Caco-2 (cell line): ENCODE measurements at regions not wholly inside any gene's neighbourhood (a gene's known extent, or its start where the extent isn't known, plus 50 kb on each side); places are given as distances from the start of the nearest gene placed in this dataset.

ENCODE experiments used
- BruUV-seq: library from RNA; stranded (reverse); fragments of 400-500 nt; replicated peaks from 2 replicates; lab custom pipeline; 2021; lab: Mats Ljungman, UMichigan
- CTCF ChIA-PET: fragments of 300-600 bp; sonication (Branson Sonifier 250); formaldehyde crosslinking; loops from one replicate; lab custom pipeline; 2022; ENCODE audit warnings: antibody characterized with exemption; lab: Charles Lee
- POLR2A ChIA-PET: fragments of 300-600 bp; sonication (Branson Sonifier 250); formaldehyde crosslinking; loops from one replicate; lab custom pipeline; 2022; ENCODE audit warnings: antibody characterized with exemption; lab: Charles Lee
- DNase-seq, 2 experiments: peaks; one replicate each; pipeline versions ENCODE4 v3.0.0 to v3.0.0-alpha.2; 2020 to 2022
- H3K27me3 ChIP-seq: replicated peaks from 2 replicates; pipeline ENCODE4 v1.6.0; 2011; ENCODE audit warnings: low read length; ENCODE audit not compliant: control insufficient read depth, insufficient read depth
- H3K36me3 ChIP-seq: 2 replicates; pipeline ENCODE4 v1.5.1; 2011; ENCODE audit warnings: low read length; ENCODE audit not compliant: control insufficient read depth, insufficient read depth
- H3K4me1 ChIP-seq: fragments of 250-450 bp; sonication (Bioruptor Pico); 2 replicates; pipeline ENCODE4 v1.5.1; 2020; ENCODE audit warnings: mild to moderate bottlenecking
- H3K4me3 ChIP-seq: 2 replicates; pipeline ENCODE4 v1.5.1; 2011; ENCODE audit warnings: low read depth, mild to moderate bottlenecking, control low read depth, low read length
- H3K9me3 ChIP-seq: fragments of 250-450 bp; sonication (Bioruptor Pico); 2 replicates; pipeline ENCODE4 v1.5.1; 2020; ENCODE audit warnings: mild to moderate bottlenecking, moderate library complexity
- H3K27ac Mint-ChIP-seq: one replicate; pipeline ENCODE4 v1.8.0; 2022; ENCODE audit warnings: mixed read lengths; ENCODE audit not compliant: unreplicated experiment
- H3K27me3 Mint-ChIP-seq: one replicate; pipeline ENCODE4 v1.8.0; 2022; ENCODE audit warnings: mixed read lengths; ENCODE audit not compliant: insufficient read depth, unreplicated experiment
- H3K36me3 Mint-ChIP-seq: one replicate; pipeline ENCODE4 v1.8.0; 2022; ENCODE audit warnings: mild to moderate bottlenecking, mixed read lengths; ENCODE audit not compliant: insufficient read depth, unreplicated experiment
- H3K4me1 Mint-ChIP-seq: one replicate; pipeline ENCODE4 v1.8.0; 2022; ENCODE audit warnings: low read depth, mixed read lengths; ENCODE audit not compliant: unreplicated experiment
- H3K4me3 Mint-ChIP-seq: one replicate; pipeline ENCODE4 v1.8.0; 2022; ENCODE audit warnings: mild to moderate bottlenecking, moderate library complexity, mixed read lengths; ENCODE audit not compliant: unreplicated experiment
- H3K9me3 Mint-ChIP-seq: one replicate; pipeline ENCODE4 v1.8.0; 2022; ENCODE audit warnings: mixed read lengths; ENCODE audit not compliant: unreplicated experiment
- CTCF ChIP-seq, 2 experiments: fragments of 200-600 bp in 1 of 2; IDR thresholded peaks; 1 replicate in 1 of 2; 2 replicates in 1 of 2; pipeline versions ENCODE4 v1.5.1 to v1.8.0; 2011 to 2022; ENCODE audit warnings: antibody characterized with exemption in 1 of 2, control low read depth in 1 of 2, inconsistent platforms in 1 of 2, low read depth in 1 of 2, low read length in 1 of 2, mild to moderate bottlenecking in 1 of 2, moderate library complexity in 1 of 2; ENCODE audit not compliant: insufficient read depth in 1 of 2, severe bottlenecking in 1 of 2, unreplicated experiment in 1 of 2
- intact Hi-C: fragments of 100-400 bp; cut with micrococcal nuclease; formaldehyde crosslinking; loops from one replicate; pipeline ENCODE4 v1.10.0; 2022; ENCODE audit not compliant: unreplicated experiment

DNA sequence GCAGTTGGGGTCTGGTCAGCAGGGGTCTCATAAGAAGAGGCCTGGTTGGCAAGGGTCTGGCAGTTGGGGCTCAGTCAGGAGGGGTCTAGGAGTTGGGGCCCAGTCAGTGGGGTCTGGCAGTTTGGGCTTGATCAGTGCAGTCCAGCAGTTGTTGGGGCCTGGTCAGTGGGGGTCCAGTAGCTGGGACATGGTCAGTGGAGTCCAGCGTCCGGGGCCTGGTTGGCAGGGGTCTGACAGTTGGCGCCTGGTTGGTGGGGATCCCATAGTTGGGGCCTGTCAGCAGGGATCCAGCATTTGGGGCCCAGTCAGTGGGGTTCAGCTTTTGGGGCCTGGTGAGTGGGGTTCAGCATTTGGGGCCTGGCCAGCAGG is 60.5 kb upstream of the TPM4 start:
- H3K27me3 Mint-ChIP-seq, result no peaks in the 10 kb centered on the region
- BruUV-seq, result no TSS peak
- no peaks in the 10 kb centered on the region for H3K27me3 ChIP-seq
- no peaks in the 10 kb centered on the region for H3K4me1 ChIP-seq
- no peak for DNase-seq
- peaks cover 9% of the 10 kb centered on the region for H3K9me3 Mint-ChIP-seq
- ChIA-PET POLR2A (no interaction called here), CTCF (no interaction called here)
- intact Hi-C loops, result no loop called here
- TF ChIP-seq CTCF (IDR thresholded peaks at IDR 0.05; ENCODE audit: insufficient read depth in 1 of 2, low read depth in 1 of 2, low read length in 1 of 2, severe bottlenecking in 1 of 2, unreplicated experiment in 1 of 2), result no peak
- no peak overlapping the region for H3K4me3 Mint-ChIP-seq
- H3K36me3 Mint-ChIP-seq, result no peaks in the 10 kb centered on the region
- H3K9me3 ChIP-seq, result no peaks in the 10 kb centered on the region
- no peaks in the 10 kb centered on the region for H3K36me3 ChIP-seq
- no peak overlapping the region for H3K4me3 ChIP-seq
- no peak overlapping the region for H3K27ac Mint-ChIP-seq
- H3K4me1 Mint-ChIP-seq, result no peaks in the 10 kb centered on the region

DNA sequence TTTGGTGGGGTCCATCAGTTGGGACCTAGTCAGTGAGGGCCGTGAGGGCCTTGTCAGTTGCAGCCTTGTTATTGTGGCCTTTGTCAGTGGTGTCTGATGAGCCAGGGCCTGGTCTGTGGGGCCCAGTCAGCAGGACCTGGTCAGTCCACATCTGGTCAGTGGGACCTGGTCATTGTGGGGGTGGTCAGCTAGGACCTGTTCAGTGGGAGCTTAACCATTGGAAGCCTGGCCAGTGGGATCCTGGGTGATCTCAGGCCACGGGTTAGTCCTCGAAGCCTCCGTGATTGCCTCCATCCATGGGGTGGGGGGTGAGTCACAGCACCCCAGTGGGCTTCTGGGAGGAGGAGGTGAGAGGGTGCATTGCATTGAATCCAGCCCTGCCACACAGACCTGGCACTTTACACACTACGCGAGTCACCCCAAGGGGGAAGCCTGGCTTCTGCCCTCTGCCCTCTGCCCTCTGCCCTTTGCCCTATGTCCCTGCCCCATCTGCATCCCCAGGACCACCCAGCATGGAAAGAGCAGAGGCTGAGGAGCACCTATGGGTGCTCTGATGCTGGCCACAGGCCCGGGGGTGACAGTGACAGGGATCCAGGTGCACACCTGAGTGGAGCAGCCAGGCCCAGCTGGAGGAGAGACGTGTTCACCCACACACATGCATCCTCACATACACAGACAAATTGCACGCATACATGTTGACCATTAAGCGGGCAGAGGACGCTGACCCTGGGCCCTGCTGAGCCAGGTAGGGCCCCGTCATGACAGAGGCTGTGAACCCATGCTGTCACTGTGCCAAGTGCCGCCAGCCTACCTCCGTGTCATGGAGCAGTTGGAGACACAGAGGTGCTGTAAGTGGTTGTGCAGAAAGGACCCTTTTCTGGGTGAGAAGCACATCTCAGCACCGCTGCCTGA is 59.8 kb upstream of the TPM4 start:
- H3K36me3 ChIP-seq, result no peaks in the 10 kb centered on the region
- Mint-ChIP-seq H3K9me3 (peaks cover 9% of the 10 kb centered on the region), H3K27me3 (no peaks in the 10 kb centered on the region), H3K4me3 (no peak overlapping the region), H3K4me1 (no peaks in the 10 kb centered on the region), H3K27ac (no peak overlapping the region), H3K36me3 (no peaks in the 10 kb centered on the region)
- no peaks in the 10 kb centered on the region for H3K9me3 ChIP-seq
- H3K4me3 ChIP-seq, result no peak overlapping the region
- H3K27me3 ChIP-seq, result no peaks in the 10 kb centered on the region
- intact Hi-C loops, result no loop called here
- ChIA-PET CTCF (no interaction called here), POLR2A (no interaction called here)
- H3K4me1 ChIP-seq, result no peaks in the 10 kb centered on the region
- no peak for DNase-seq
- no TSS peak for BruUV-seq
- TF ChIP-seq CTCF (IDR thresholded peaks at IDR 0.05; ENCODE audit: insufficient read depth in 1 of 2, low read depth in 1 of 2, low read length in 1 of 2, severe bottlenecking in 1 of 2, unreplicated experiment in 1 of 2), result no peak

DNA sequence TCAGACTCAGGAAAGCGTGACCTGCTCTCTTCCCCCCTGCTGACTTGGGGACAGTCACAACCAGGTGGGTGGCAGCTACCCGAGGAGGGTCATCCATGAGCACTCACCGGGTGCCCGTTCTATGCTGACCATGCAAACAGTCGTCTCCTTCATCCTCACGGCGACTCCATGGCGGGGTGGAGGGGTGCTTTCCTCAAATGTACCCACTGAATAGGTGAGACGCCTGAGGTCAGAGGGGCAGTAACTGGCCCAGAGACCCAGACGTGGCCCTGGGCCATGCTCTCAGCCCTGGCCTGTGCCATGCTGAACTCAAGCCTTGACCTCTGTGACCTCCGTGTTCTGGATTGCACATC is 59.2 kb upstream of the TPM4 start:
- intact Hi-C loops, result no loop called here
- no peaks in the 10 kb centered on the region for H3K9me3 ChIP-seq
- Mint-ChIP-seq H3K9me3 (peaks cover 5% of the 10 kb centered on the region), H3K27ac (no peak overlapping the region), H3K4me3 (no peak overlapping the region), H3K4me1 (no peaks in the 10 kb centered on the region), H3K36me3 (no peaks in the 10 kb centered on the region), H3K27me3 (no peaks in the 10 kb centered on the region)
- no peaks in the 10 kb centered on the region for H3K27me3 ChIP-seq
- DNase-seq, result no peak
- no TSS peak for BruUV-seq
- TF ChIP-seq CTCF (IDR thresholded peaks at IDR 0.05; ENCODE audit: insufficient read depth in 1 of 2, low read depth in 1 of 2, low read length in 1 of 2, severe bottlenecking in 1 of 2, unreplicated experiment in 1 of 2), result no peak
- CTCF ChIA-PET, result no interaction called here
- POLR2A ChIA-PET, result no interaction called here
- H3K4me1 ChIP-seq, result no peaks in the 10 kb centered on the region
- no peaks in the 10 kb centered on the region for H3K36me3 ChIP-seq
- no peak overlapping the region for H3K4me3 ChIP-seq
